OCI-LY3 (cell line): ENCODE measurements at regions not wholly inside any gene's neighbourhood (a gene's known extent, or its start where the extent isn't known, plus 50 kb on each side); places are given as distances from the start of the nearest gene placed in this dataset.

Experiments
- H2AFZ ChIP-seq: fragments of 200-600, 300-600 bp; shearing (Covaris generic); 2 replicates; pipeline ENCODE4 v1.6.0; 2014; ENCODE audit warnings: antibody characterized with exemption, low read depth, low read length
- H3K27ac ChIP-seq: fragments of 200-600, 300-600 bp; sonication (generic); 2 replicates; pipeline ENCODE4 v1.5.1; 2014; ENCODE audit warnings: mild to moderate bottlenecking, low read length, moderate library complexity, mixed read lengths
- H3K27me3 ChIP-seq: fragments of 200-600, 300-600 bp; sonication (generic); 2 replicates; pipeline ENCODE4 v1.6.1; 2014; ENCODE audit warnings: low read depth, low read length, mixed read lengths
- H3K36me3 ChIP-seq: fragments of 200-600, 300-600 bp; sonication (generic); replicated peaks from 2 replicates; pipeline ENCODE3; 2014; ENCODE audit warnings: low read depth, low read length, mixed read lengths
- H3K4me1 ChIP-seq: fragments of 300-600, 200-600 bp; sonication (generic); 2 replicates; pipeline ENCODE4 v1.6.1; 2014; ENCODE audit warnings: low read length, mixed read lengths
- H3K4me2 ChIP-seq: fragments of 200-600, 300-600 bp; sonication (generic); 2 replicates; pipeline ENCODE4 v1.6.1; 2014; ENCODE audit warnings: low read length, mixed read lengths
- H3K4me3 ChIP-seq: fragments of 300-600, 200-600 bp; sonication (generic); 2 replicates; pipeline ENCODE4 v1.5.1; 2014; ENCODE audit warnings: antibody characterized with exemption, mild to moderate bottlenecking, low read length, moderate library complexity
- H3K79me2 ChIP-seq: fragments of 300-600, 200-600 bp; shearing (Covaris generic); 2 replicates; pipeline ENCODE4 v1.6.1; 2014; ENCODE audit warnings: mild to moderate bottlenecking, low read length, mixed read lengths
- H3K9ac ChIP-seq: fragments of 300-600, 200-600 bp; shearing (Covaris generic); 2 replicates; pipeline ENCODE4 v1.6.0; 2014; ENCODE audit warnings: mild to moderate bottlenecking, low read length, moderate library complexity
- H3K9me3 ChIP-seq: fragments of 200-600, 300-600 bp; shearing (Covaris generic); 2 replicates; pipeline ENCODE4 v1.6.1; 2014; ENCODE audit warnings: low read length, mixed read lengths; ENCODE audit not compliant: insufficient read depth
- H4K20me1 ChIP-seq: fragments of 200-600, 300-600 bp; sonication (generic); 2 replicates; pipeline ENCODE4 v1.6.1; 2016; ENCODE audit warnings: low read length, mixed read lengths; ENCODE audit not compliant: insufficient read depth
- EZH2phosphoT487 ChIP-seq: fragments of 200-600 bp; shearing (Covaris generic); IDR thresholded peaks from 2 replicates; pipeline ENCODE4 v1.6.1; 2018; ENCODE audit warnings: antibody characterized with exemption, mixed run types, low read depth
- TF ChIP-seq, protein P1 (sequence below): fragments of 200-600, 300-600 bp; sonication (generic); IDR thresholded peaks from 2 replicates; pipeline ENCODE4 v1.5.1; 2014; ENCODE audit warnings: antibody characterized with exemption, low read length, low read depth

- Histone ChIP-seq H3K79me2 (no peaks in the 10 kb centered on the region), H2AFZ (no peak overlapping the region), H3K36me3 (no peaks in the 10 kb centered on the region), H3K4me1 (no peaks in the 10 kb centered on the region), H3K27me3 (no peaks in the 10 kb centered on the region), H3K4me3 (no peak overlapping the region), H4K20me1 (no peaks in the 10 kb centered on the region), H3K9ac (no peak overlapping the region), H3K27ac (no peak overlapping the region), H3K4me2 (no peak overlapping the region), H3K9me3 (no peaks in the 10 kb centered on the region)
- TF ChIP-seq EZH2phosphoT487 = no peak
- TF ChIP-seq, protein P1, sequence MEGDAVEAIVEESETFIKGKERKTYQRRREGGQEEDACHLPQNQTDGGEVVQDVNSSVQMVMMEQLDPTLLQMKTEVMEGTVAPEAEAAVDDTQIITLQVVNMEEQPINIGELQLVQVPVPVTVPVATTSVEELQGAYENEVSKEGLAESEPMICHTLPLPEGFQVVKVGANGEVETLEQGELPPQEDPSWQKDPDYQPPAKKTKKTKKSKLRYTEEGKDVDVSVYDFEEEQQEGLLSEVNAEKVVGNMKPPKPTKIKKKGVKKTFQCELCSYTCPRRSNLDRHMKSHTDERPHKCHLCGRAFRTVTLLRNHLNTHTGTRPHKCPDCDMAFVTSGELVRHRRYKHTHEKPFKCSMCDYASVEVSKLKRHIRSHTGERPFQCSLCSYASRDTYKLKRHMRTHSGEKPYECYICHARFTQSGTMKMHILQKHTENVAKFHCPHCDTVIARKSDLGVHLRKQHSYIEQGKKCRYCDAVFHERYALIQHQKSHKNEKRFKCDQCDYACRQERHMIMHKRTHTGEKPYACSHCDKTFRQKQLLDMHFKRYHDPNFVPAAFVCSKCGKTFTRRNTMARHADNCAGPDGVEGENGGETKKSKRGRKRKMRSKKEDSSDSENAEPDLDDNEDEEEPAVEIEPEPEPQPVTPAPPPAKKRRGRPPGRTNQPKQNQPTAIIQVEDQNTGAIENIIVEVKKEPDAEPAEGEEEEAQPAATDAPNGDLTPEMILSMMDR = no peak
Observed at GRCh38 chr1:170840371-170840770, 95.0 kb upstream of the MROH9 start.

DNA sequence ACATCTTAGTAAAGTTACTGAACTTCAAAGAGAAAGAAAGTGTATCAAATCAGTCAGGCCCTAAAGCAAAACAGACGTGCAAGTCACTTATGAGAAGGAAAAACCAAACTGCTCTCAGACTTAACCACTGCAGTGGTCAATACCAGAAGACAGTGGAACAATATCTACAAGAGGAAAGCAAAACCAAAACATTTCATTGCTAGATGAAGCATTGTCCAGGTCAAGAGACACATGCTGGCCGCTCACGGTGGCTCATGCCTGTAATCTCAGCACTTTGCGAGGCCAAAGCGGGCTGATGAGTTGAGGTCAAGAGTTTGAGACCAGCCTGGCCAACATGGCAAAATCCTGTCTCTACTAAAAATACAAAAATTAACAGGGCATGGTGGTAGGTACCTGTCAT is 82.0 kb upstream of the MROH9 start:
- no peak overlapping the region for H3K4me2 ChIP-seq
- no peak overlapping the region for H3K27ac ChIP-seq
- H3K9ac ChIP-seq = no peak overlapping the region
- no peaks in the 10 kb centered on the region for H3K9me3 ChIP-seq
- no peaks in the 10 kb centered on the region for H3K27me3 ChIP-seq
- H4K20me1 ChIP-seq = no peaks in the 10 kb centered on the region
- no peaks in the 10 kb centered on the region for H3K79me2 ChIP-seq
- peaks cover 7% of the 10 kb centered on the region; the same call in 1 of the 2 replicates for H3K4me1 ChIP-seq
- H3K4me3 ChIP-seq = no peak overlapping the region
- TF ChIP-seq, protein P1 = no peak
- TF ChIP-seq EZH2phosphoT487 = no peak
- H3K36me3 ChIP-seq = no peaks in the 10 kb centered on the region
- no peak overlapping the region for H2AFZ ChIP-seq

DNA sequence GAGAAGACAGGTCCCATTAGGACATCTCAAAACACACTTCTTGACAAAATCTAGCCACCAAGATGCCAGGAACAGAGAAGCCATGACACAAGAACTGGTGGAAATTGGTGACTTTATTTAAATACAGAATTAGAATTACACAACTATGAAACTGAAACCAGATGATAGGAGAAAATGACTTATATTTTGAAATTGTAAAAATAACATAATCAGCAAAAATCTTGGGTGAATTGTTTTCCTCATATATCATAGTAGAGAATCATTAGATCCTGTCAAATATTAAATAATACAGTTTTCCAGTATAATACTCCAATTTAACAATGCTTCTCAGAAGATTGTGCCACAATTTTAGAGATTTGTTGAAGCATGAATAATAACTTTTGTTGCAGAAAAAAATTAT is 81.5 kb upstream of the MROH9 start:
- no peak overlapping the region for H3K4me2 ChIP-seq
- no peak overlapping the region for H2AFZ ChIP-seq

DNA sequence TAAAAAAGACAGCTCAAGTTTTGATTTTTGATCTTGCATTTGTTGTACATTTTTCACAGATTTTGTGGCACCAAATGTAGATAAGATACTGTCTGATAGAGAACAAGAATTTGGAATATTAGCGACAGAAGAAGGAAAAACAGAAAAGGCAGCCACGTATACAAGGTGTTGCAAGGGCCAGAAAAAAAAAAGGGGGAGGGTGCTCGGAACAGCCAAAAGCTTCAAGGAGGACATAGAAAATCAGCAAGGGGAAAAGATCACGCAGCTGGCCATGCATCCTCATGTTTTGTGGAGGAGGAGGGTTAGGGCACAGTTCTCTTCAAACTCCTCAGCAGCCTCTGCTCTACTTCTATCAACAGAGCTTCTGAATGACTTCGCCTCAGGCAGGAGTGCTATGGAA is 80.7 kb upstream of the MROH9 start:
- H3K4me3 ChIP-seq = no peak overlapping the region
- no peak overlapping the region for H3K27ac ChIP-seq
- no peaks in the 10 kb centered on the region for H4K20me1 ChIP-seq
- no peaks in the 10 kb centered on the region for H3K36me3 ChIP-seq
- H3K9ac ChIP-seq = no peak overlapping the region
- peaks cover 7% of the 10 kb centered on the region; the same call in 1 of the 2 replicates for H3K4me1 ChIP-seq
- H3K27me3 ChIP-seq = no peaks in the 10 kb centered on the region
- no peaks in the 10 kb centered on the region for H3K9me3 ChIP-seq
- H3K79me2 ChIP-seq = no peaks in the 10 kb centered on the region
- TF ChIP-seq, protein P1 = no peak
- TF ChIP-seq EZH2phosphoT487 = no peak
- H2AFZ ChIP-seq = no peak overlapping the region
- H3K4me2 ChIP-seq = no peak overlapping the region

More for the DNA sequence above, 81.5 kb upstream of the MROH9 start:
- Histone ChIP-seq H3K36me3 (no peaks in the 10 kb centered on the region), H3K4me3 (no peak overlapping the region), H3K4me1 (peaks cover 7% of the 10 kb centered on the region; the same call in 1 of the 2 replicates), H3K79me2 (no peaks in the 10 kb centered on the region), H3K9ac (no peak overlapping the region), H4K20me1 (no peaks in the 10 kb centered on the region), H3K27ac (no peak overlapping the region), H3K9me3 (no peaks in the 10 kb centered on the region), H3K27me3 (no peaks in the 10 kb centered on the region)
- no peak for TF ChIP-seq EZH2phosphoT487
- TF ChIP-seq, protein P1 = no peak
